Common myeloid progenitor, CD34-positive (primary cell): ENCODE measurements at regions not wholly inside any gene's neighbourhood (a gene's known extent, or its start where the extent isn't known, plus 50 kb on each side); places are given as distances from the start of the nearest gene placed in this dataset.

ENCODE experiments used
- CTCF ChIA-PET: fragments of 350-600 bp; sonication (Branson Sonifier 250); formaldehyde crosslinking; loops from one replicate; lab custom pipeline; 2021; ENCODE audit warnings: antibody characterized with exemption; lab: Charles Lee
- POLR2A ChIA-PET: fragments of 350-600 bp; sonication (Branson Sonifier 250); formaldehyde crosslinking; loops from one replicate; lab custom pipeline; 2021; ENCODE audit warnings: antibody characterized with exemption; lab: Charles Lee
- DNase-seq, 3 donors: peaks; one replicate each; pipeline versions ENCODE4 v3.0.0 to v3.0.0-alpha.2; 2013
- H3K27ac ChIP-seq, 2 experiments: 1 replicate in 1 of 2; 2 replicates in 1 of 2; pipeline ENCODE4 v1.7.0; 2013; ENCODE audit warnings: inconsistent platforms in 2 of 2, low read length in 2 of 2, mild to moderate bottlenecking in 2 of 2, low read depth in 1 of 2, moderate library complexity in 1 of 2; ENCODE audit not compliant: severe bottlenecking in 2 of 2, insufficient read depth in 1 of 2, poor library complexity in 1 of 2
- H3K27me3 ChIP-seq, 5 experiments: replicated peaks in 2 of 5; 1 replicate in 3 of 5; 2 replicates in 2 of 5; pipeline versions ENCODE4 v1.6.1 to v1.7.0; 2013; ENCODE audit warnings: low read length in 4 of 5, mild to moderate bottlenecking in 2 of 5, moderate library complexity in 2 of 5, inconsistent platforms in 1 of 5; ENCODE audit not compliant: insufficient read depth in 5 of 5, control insufficient read depth in 4 of 5
- H3K36me3 ChIP-seq, 4 experiments: 1 replicate in 2 of 4; 2 replicates in 2 of 4; pipeline versions ENCODE4 v1.6.1 to v1.7.0; 2013; ENCODE audit warnings: low read length in 3 of 4, control low read depth in 1 of 4, mild to moderate bottlenecking in 1 of 4; ENCODE audit not compliant: control insufficient read depth in 4 of 4, insufficient read depth in 4 of 4
- H3K4me1 ChIP-seq, 4 experiments: 1 replicate in 3 of 4; 2 replicates in 1 of 4; pipeline versions ENCODE4 v1.6.1 to v1.7.1; 2013; ENCODE audit warnings: low read length in 3 of 4, mild to moderate bottlenecking in 3 of 4, control low read depth in 1 of 4, inconsistent platforms in 1 of 4, moderate library complexity in 1 of 4; ENCODE audit not compliant: control insufficient read depth in 4 of 4, insufficient read depth in 4 of 4; ENCODE audit errors: control extremely low read depth in 1 of 4
- H3K4me3 ChIP-seq, 7 experiments: 1 replicate in 4 of 7; 2 replicates in 3 of 7; pipeline versions ENCODE4 v1.5.1 to v1.7.0; 2013; ENCODE audit warnings: mild to moderate bottlenecking in 7 of 7, low read length in 6 of 7, moderate library complexity in 6 of 7, inconsistent platforms in 2 of 7, low read depth in 2 of 7, control low read depth in 1 of 7; ENCODE audit not compliant: insufficient read depth in 4 of 7, control insufficient read depth in 1 of 7; ENCODE audit errors: extremely low read depth in 1 of 7
- H3K9me3 ChIP-seq, 5 experiments: 1 replicate in 4 of 5; 2 replicates in 1 of 5; pipeline versions ENCODE4 v1.6.1 to v1.7.1; 2013; ENCODE audit warnings: low read length in 4 of 5, mild to moderate bottlenecking in 2 of 5, inconsistent platforms in 1 of 5, low read depth in 1 of 5, moderate library complexity in 1 of 5; ENCODE audit not compliant: control insufficient read depth in 4 of 5, insufficient read depth in 2 of 5; ENCODE audit errors: control extremely low read depth in 1 of 5
- WGBS: methylation state at CpG from one replicate; pipeline ENCODE4 v1.1.5; 2013; ENCODE audit not compliant: insufficient coverage; 5-methylcytosine and 5-hydroxymethylcytosine counted together

GRCh38 chr16:64486561-64486960 lies 635.3 kb downstream of the CDH11 start:
- WGBS, result no CpG with 5 or more reads among the region's 1 CpG
- Histone ChIP-seq H3K36me3 (no peaks in the 10 kb centered on the region), H3K4me1 (no peaks in the 10 kb centered on the region), H3K9me3 (no peaks in the 10 kb centered on the region), H3K27ac (no peak overlapping the region), H3K4me3 (no peak overlapping the region), H3K27me3 (no peaks in the 10 kb centered on the region)
- no peak for DNase-seq
- ChIA-PET CTCF (no interaction called here), POLR2A (no interaction called here)

GRCh38 chr16:64481497-64481896 lies 640.4 kb downstream of the CDH11 start:
- no peaks in the 10 kb centered on the region for H3K36me3 ChIP-seq
- DNase-seq, result no peak
- H3K9me3 ChIP-seq, result no peaks in the 10 kb centered on the region
- no CpG with 5 or more reads among the region's 2 CpGs for WGBS
- no peak overlapping the region for H3K4me3 ChIP-seq
- H3K27me3 ChIP-seq, result no peaks in the 10 kb centered on the region
- no peak overlapping the region for H3K27ac ChIP-seq
- no peaks in the 10 kb centered on the region for H3K4me1 ChIP-seq
- ChIA-PET CTCF (no interaction called here), POLR2A (no interaction called here)

GRCh38 chr16:64478252-64478906 lies 643.5 kb downstream of the CDH11 start:
- no peak overlapping the region for H3K4me3 ChIP-seq
- H3K27me3 ChIP-seq, result no peaks in the 10 kb centered on the region
- DNase-seq, result no peak

GRCh38 chr16:64475627-64476351 lies 646.1 kb downstream of the CDH11 start:
- H3K9me3 ChIP-seq, result no peaks in the 10 kb centered on the region
- no peaks in the 10 kb centered on the region for H3K36me3 ChIP-seq
- CTCF ChIA-PET, result no interaction called here
- no peak for DNase-seq
- no peaks in the 10 kb centered on the region for H3K4me1 ChIP-seq
- no peak overlapping the region for H3K4me3 ChIP-seq
- WGBS, result 93% methylated on average over 10 of the region's 11 CpGs
- POLR2A ChIA-PET, result no interaction called here
- H3K27ac ChIP-seq, result no peak overlapping the region
- no peaks in the 10 kb centered on the region for H3K27me3 ChIP-seq

More at GRCh38 chr16:64478252-64478906, 643.5 kb downstream of the CDH11 start:
- no peaks in the 10 kb centered on the region for H3K36me3 ChIP-seq
- POLR2A ChIA-PET, result no interaction called here
- WGBS, result 100% methylated on average over 3 of the region's 5 CpGs
- CTCF ChIA-PET, result no interaction called here
- no peaks in the 10 kb centered on the region for H3K4me1 ChIP-seq
- no peak overlapping the region for H3K27ac ChIP-seq
- H3K9me3 ChIP-seq, result no peaks in the 10 kb centered on the region

GRCh38 chr16:64470916-64471315 lies 650.9 kb downstream of the CDH11 start:
- Histone ChIP-seq H3K4me3 (no peak overlapping the region), H3K27ac (no peak overlapping the region), H3K4me1 (no peaks in the 10 kb centered on the region), H3K36me3 (no peaks in the 10 kb centered on the region), H3K9me3 (no peaks in the 10 kb centered on the region), H3K27me3 (no peaks in the 10 kb centered on the region)
- WGBS, result no CpG with 5 or more reads among the region's 2 CpGs
- POLR2A ChIA-PET, result no interaction called here
- no peak for DNase-seq
- CTCF ChIA-PET, result no interaction called here

- Histone ChIP-seq H3K4me3 (no peak overlapping the region), H3K9me3 (no peaks in the 10 kb centered on the region), H3K27ac (no peak overlapping the region), H3K4me1 (no peaks in the 10 kb centered on the region), H3K27me3 (no peaks in the 10 kb centered on the region), H3K36me3 (no peaks in the 10 kb centered on the region)
- 80% methylated on average over 1 of the region's 2 CpGs for WGBS
- DNase-seq, result no peak
- POLR2A ChIA-PET, result no interaction called here
- CTCF ChIA-PET, result no interaction called here
Observed at GRCh38 chr16:64469906-64470702, 651.8 kb downstream of the CDH11 start.

GRCh38 chr16:64469351-64469750 lies 652.5 kb downstream of the CDH11 start:
- H3K4me1 ChIP-seq, result no peaks in the 10 kb centered on the region
- WGBS, result no CpG with 5 or more reads among the region's 1 CpG
- no peak overlapping the region for H3K4me3 ChIP-seq
- H3K9me3 ChIP-seq, result no peaks in the 10 kb centered on the region
- H3K27me3 ChIP-seq, result no peaks in the 10 kb centered on the region
- CTCF ChIA-PET, result no interaction called here
- no peak for DNase-seq
- no peak overlapping the region for H3K27ac ChIP-seq
- POLR2A ChIA-PET, result no interaction called here
- no peaks in the 10 kb centered on the region for H3K36me3 ChIP-seq
